22Rv1 (cell line): ENCODE measurements at regions not wholly inside any gene's neighbourhood (a gene's known extent, or its start where the extent isn't known, plus 50 kb on each side); places are given as distances from the start of the nearest gene placed in this dataset.

ENCODE experiments used
- CTCF ChIP-seq: fragments of 450-650 bp; IDR thresholded peaks from 2 replicates; pipeline ENCODE4 v1.5.1; 2017; ENCODE audit warnings: mild to moderate bottlenecking
- ZFX ChIP-seq: fragments of 450-650 bp; IDR thresholded peaks from 2 replicates; pipeline ENCODE4 v1.6.1; 2017; ENCODE audit warnings: antibody characterized with exemption, borderline replicate concordance

GRCh38 chr13:53490752-53491151, 462.1 kb downstream of the OLFM4 start:
- no peak for TF ChIP-seq CTCF
- no peak for TF ChIP-seq ZFX
